HL-60 (cell line): ENCODE measurements at regions not wholly inside any gene's neighbourhood (a gene's known extent, or its start where the extent isn't known, plus 50 kb on each side); places are given as distances from the start of the nearest gene placed in this dataset.

Experiments used
- DNase-seq, 2 experiments: peaks; one replicate each; pipeline ENCODE4 v3.0.0-alpha.2; 2010 to 2020; ENCODE audit warnings: low read depth in 1 of 2, low spot score in 1 of 2
- H3K27ac ChIP-seq: fragments of 250-450 bp; sonication (Bioruptor Pico); replicated peaks from 2 replicates; pipeline ENCODE4 v1.5.1; 2020; ENCODE audit warnings: mild to moderate bottlenecking, moderate library complexity
- H3K27me3 ChIP-seq: fragments of 250-450 bp; sonication (Bioruptor Pico); 2 replicates; pipeline ENCODE4 v1.5.1; 2021; ENCODE audit warnings: mild to moderate bottlenecking, moderate library complexity; ENCODE audit not compliant: insufficient read depth, poor library complexity, severe bottlenecking
- H3K4me3 ChIP-seq: replicated peaks from 2 replicates; pipeline ENCODE4 v1.5.1; 2011; ENCODE audit warnings: mild to moderate bottlenecking, control low read depth, low read length; ENCODE audit not compliant: insufficient read depth
- GABPA ChIP-seq: IDR thresholded peaks from 2 replicates; pipeline ENCODE4 v1.6.1; 2012; ENCODE audit warnings: low read depth
- POLR2AphosphoS5 ChIP-seq: IDR thresholded peaks from 2 replicates; pipeline ENCODE4 v1.6.1; 2012; ENCODE audit warnings: low read depth
- SPI1 ChIP-seq: IDR thresholded peaks from 2 replicates; pipeline ENCODE4 v1.6.1; 2012; ENCODE audit warnings: low read depth, mild to moderate bottlenecking, borderline replicate concordance
- TF ChIP-seq, protein P1 (sequence below): IDR thresholded peaks from 2 replicates; pipeline ENCODE4 v1.6.1; 2012; ENCODE audit warnings: low read depth; ENCODE audit not compliant: insufficient replicate concordance
- TF ChIP-seq, protein P2 (sequence below): IDR thresholded peaks from one replicate; pipeline ENCODE4 v1.5.1; 2011; ENCODE audit warnings: low read length, control low read depth, inconsistent platforms; ENCODE audit not compliant: insufficient read depth

DNA sequence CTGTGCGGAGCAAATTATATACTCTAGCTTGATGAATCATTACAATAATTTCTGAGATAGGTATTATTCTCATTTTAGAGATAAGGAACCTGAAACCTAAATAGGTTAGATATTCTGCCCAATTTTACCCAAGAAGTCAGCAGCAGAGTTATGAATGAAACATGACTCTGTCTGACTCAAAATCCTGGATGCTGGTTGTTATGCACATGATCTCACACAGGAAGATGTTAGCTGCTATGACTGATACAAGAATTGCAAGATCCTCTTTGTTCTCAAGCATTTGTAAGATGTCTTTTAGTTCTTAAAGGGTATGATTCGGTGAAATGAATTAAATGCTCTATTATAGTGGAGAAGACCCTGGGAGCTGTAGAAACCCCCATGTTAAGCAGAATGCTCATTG, 447.8 kb downstream of the KIF2B start:
- no peak for DNase-seq
- H3K4me3 ChIP-seq, result no peak overlapping the region
- no peak overlapping the region for H3K27ac ChIP-seq
- no peaks in the 10 kb centered on the region for H3K27me3 ChIP-seq
- no peak for TF ChIP-seq SPI1
- no peak for TF ChIP-seq GABPA
- TF ChIP-seq, protein P1, sequence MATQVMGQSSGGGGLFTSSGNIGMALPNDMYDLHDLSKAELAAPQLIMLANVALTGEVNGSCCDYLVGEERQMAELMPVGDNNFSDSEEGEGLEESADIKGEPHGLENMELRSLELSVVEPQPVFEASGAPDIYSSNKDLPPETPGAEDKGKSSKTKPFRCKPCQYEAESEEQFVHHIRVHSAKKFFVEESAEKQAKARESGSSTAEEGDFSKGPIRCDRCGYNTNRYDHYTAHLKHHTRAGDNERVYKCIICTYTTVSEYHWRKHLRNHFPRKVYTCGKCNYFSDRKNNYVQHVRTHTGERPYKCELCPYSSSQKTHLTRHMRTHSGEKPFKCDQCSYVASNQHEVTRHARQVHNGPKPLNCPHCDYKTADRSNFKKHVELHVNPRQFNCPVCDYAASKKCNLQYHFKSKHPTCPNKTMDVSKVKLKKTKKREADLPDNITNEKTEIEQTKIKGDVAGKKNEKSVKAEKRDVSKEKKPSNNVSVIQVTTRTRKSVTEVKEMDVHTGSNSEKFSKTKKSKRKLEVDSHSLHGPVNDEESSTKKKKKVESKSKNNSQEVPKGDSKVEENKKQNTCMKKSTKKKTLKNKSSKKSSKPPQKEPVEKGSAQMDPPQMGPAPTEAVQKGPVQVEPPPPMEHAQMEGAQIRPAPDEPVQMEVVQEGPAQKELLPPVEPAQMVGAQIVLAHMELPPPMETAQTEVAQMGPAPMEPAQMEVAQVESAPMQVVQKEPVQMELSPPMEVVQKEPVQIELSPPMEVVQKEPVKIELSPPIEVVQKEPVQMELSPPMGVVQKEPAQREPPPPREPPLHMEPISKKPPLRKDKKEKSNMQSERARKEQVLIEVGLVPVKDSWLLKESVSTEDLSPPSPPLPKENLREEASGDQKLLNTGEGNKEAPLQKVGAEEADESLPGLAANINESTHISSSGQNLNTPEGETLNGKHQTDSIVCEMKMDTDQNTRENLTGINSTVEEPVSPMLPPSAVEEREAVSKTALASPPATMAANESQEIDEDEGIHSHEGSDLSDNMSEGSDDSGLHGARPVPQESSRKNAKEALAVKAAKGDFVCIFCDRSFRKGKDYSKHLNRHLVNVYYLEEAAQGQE, result no peak
- TF ChIP-seq, protein P2, sequence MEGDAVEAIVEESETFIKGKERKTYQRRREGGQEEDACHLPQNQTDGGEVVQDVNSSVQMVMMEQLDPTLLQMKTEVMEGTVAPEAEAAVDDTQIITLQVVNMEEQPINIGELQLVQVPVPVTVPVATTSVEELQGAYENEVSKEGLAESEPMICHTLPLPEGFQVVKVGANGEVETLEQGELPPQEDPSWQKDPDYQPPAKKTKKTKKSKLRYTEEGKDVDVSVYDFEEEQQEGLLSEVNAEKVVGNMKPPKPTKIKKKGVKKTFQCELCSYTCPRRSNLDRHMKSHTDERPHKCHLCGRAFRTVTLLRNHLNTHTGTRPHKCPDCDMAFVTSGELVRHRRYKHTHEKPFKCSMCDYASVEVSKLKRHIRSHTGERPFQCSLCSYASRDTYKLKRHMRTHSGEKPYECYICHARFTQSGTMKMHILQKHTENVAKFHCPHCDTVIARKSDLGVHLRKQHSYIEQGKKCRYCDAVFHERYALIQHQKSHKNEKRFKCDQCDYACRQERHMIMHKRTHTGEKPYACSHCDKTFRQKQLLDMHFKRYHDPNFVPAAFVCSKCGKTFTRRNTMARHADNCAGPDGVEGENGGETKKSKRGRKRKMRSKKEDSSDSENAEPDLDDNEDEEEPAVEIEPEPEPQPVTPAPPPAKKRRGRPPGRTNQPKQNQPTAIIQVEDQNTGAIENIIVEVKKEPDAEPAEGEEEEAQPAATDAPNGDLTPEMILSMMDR, result no peak
- TF ChIP-seq POLR2AphosphoS5, result no peak

DNA sequence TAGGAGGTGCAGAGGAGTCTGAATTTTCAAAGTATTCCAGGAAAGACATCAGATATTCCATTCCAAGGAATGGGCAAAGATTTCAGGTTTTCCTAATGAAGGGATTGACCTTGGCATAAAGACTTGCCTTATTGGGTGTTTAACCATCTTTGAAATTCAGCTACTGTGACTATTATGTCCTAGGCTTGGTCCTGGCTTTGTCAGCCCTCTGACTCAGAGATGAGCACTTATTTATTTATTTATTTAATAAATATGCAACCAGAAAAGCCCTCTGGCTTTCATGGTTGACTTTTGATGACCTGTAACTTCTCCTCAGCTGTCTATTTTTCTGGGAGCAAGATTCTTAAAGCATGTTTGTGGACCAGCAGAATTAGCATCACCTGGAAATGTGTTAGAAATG, 455.1 kb downstream of the KIF2B start:
- H3K27me3 ChIP-seq, result peaks cover 2% of the 10 kb centered on the region
- no peak overlapping the region for H3K27ac ChIP-seq
- no peak for DNase-seq
- H3K4me3 ChIP-seq, result no peak overlapping the region
- TF ChIP-seq, protein P2, result no peak
- TF ChIP-seq SPI1, result no peak
- TF ChIP-seq, protein P1, result no peak
- no peak for TF ChIP-seq GABPA
- TF ChIP-seq POLR2AphosphoS5, result no peak

DNA sequence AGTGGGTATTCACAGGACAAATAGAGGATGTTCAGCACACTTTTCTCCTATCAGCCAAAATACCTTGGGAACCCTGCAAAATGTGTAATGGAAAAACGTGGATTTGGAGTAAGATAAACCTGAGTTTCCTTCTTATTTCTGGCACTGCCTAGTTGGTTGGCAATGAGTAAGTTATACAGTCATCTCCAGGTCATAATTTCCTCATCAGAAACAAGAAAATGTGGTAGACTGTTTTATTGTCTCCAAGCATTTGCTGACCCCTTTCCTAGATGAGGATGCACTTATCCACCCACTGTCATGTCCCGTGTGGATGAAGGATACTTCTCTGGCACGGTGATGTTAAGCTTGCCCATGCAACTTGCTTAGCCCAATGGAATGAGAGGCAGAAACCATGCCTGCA, 458.0 kb downstream of the KIF2B start:
- H3K27me3 ChIP-seq, result peaks cover 2% of the 10 kb centered on the region
- DNase-seq, result no peak
- TF ChIP-seq POLR2AphosphoS5 (no peak), GABPA (no peak), SPI1 (no peak)
- TF ChIP-seq, protein P1, result no peak
- TF ChIP-seq, protein P2, result no peak
- no peak overlapping the region for H3K27ac ChIP-seq
- H3K4me3 ChIP-seq, result no peak overlapping the region
